ENCODE measurements at regions not wholly inside any gene's neighbourhood (a gene's known extent, or its start where the extent isn't known, plus 50 kb on each side); places are given as distances from the start of the nearest gene placed in this dataset.

DNA sequence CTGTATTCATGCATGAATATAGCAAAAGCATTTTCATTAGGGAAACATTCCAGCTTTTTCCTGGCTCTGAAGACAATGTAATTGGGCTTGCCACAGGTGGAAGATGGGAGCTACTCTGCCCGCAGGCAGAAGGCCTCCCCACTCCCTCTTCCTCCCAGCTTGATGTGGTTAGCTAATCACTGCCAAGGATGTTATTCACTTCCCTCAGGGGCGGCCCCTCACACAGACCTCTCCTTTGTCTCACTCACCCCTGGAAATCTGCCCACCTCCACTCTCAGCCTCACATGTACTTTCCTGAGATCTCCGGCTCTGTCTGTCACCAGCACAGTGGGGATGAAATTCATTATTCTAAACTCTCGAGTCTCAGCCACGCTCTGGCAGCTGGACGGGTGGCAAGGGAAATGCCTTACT lies 100.7 kb downstream of the ANKRD60 start:
- DNase-seq (ENCODE audit: low read depth, low spot score) (peak; percentile 72), FAIRE-seq (peak; percentile 80)
- no peak overlapping the region for H3K9ac ChIP-seq (replicated peaks; ENCODE audit: extremely low read depth, insufficient read depth, low read length)
- no peaks in the 10 kb centered on the region for H3K9me1 ChIP-seq (replicated peaks; ENCODE audit: control insufficient read depth, extremely low read depth, insufficient read depth, low read length)
- peaks cover 7% of the 10 kb centered on the region for H3K4me1 ChIP-seq (ENCODE audit: control insufficient read depth, extremely low read depth, insufficient read depth, low read length)
- no peaks in the 10 kb centered on the region for H3K79me2 ChIP-seq (ENCODE audit: control insufficient read depth, insufficient read depth, low read length)
- no peak for TF ChIP-seq FOS (IDR thresholded peaks at IDR 0.05; ENCODE audit: borderline replicate concordance, insufficient read depth, low read length)
- TF ChIP-seq GATA2 (IDR thresholded peaks at IDR 0.05; ENCODE audit: insufficient read depth, insufficient read length, low read depth, low read length), result peak; percentile 46
- TF ChIP-seq, protein P1, sequence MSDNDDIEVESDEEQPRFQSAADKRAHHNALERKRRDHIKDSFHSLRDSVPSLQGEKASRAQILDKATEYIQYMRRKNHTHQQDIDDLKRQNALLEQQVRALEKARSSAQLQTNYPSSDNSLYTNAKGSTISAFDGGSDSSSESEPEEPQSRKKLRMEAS (IDR thresholded peaks at IDR 0.05; ENCODE audit: insufficient read depth, insufficient read length), result no peak
- no peak for TF ChIP-seq POLR2A (IDR thresholded peaks at IDR 0.05; ENCODE audit: low read depth, low read length)
- TF ChIP-seq JUN (IDR thresholded peaks at IDR 0.05; ENCODE audit: borderline replicate concordance, insufficient read depth, insufficient read length, low read depth), result no peak
- TF ChIP-seq, protein P2, sequence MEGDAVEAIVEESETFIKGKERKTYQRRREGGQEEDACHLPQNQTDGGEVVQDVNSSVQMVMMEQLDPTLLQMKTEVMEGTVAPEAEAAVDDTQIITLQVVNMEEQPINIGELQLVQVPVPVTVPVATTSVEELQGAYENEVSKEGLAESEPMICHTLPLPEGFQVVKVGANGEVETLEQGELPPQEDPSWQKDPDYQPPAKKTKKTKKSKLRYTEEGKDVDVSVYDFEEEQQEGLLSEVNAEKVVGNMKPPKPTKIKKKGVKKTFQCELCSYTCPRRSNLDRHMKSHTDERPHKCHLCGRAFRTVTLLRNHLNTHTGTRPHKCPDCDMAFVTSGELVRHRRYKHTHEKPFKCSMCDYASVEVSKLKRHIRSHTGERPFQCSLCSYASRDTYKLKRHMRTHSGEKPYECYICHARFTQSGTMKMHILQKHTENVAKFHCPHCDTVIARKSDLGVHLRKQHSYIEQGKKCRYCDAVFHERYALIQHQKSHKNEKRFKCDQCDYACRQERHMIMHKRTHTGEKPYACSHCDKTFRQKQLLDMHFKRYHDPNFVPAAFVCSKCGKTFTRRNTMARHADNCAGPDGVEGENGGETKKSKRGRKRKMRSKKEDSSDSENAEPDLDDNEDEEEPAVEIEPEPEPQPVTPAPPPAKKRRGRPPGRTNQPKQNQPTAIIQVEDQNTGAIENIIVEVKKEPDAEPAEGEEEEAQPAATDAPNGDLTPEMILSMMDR (IDR thresholded peaks at IDR 0.05; ENCODE audit: extremely low read depth in 1 of 2, insufficient read depth in 1 of 2, low read depth in 1 of 2, low read length in 2 of 2), result no peak
- TF ChIP-seq MYC (IDR thresholded peaks at IDR 0.05; ENCODE audit: low read depth, low read length), result no peak
- TF ChIP-seq POLR2AphosphoS5 (IDR thresholded peaks at IDR 0.05; ENCODE audit: insufficient read depth, low read depth, low read length), result peak; percentile 40
- TF ChIP-seq EZH2 (IDR thresholded peaks at IDR 0.05; ENCODE audit: borderline replicate concordance, low read depth, low read length, severe bottlenecking), result no peak
- no peak overlapping the region for H3K4me3 ChIP-seq (replicated peaks in 1 of 3; ENCODE audit: insufficient read depth in 1 of 3, low read depth in 1 of 3, low read length in 3 of 3)
- H3K27ac ChIP-seq (ENCODE audit: insufficient read depth, low read depth, low read length), result no peak overlapping the region
- no peak overlapping the region for H2AFZ ChIP-seq (ENCODE audit: low read depth, low read length)
- ChIA-PET CTCF (interaction anchor here (0.7 to 1.7 kb wide), 7 partner anchors 9 to 798 kb away, joined by 3 to 7 read pairs (median 4); no protein-coding TSS in a partner anchor), POLR2A (interaction anchor here (0.7 kb wide), 1 partner anchor 680 kb away, joined by 3 read pairs; no protein-coding TSS in a partner anchor)
- intact Hi-C loops (cut with micrococcal nuclease) (no loop called here), dilution Hi-C loops (cut with MboI; ENCODE audit: extremely low pct_ligation_motif_present, low sequenced_read_pairs) (no loop called here)
- H3K36me3 ChIP-seq (ENCODE audit: control insufficient read depth in 2 of 2, extremely low read depth in 1 of 2, insufficient read depth in 2 of 2, low read length in 2 of 2), result no peaks in the 10 kb centered on the region
- no TSS peak for BruUV-seq (replicated peaks)
- H3K4me2 ChIP-seq (ENCODE audit: insufficient read depth, low read length), result no peak overlapping the region
- H4K20me1 ChIP-seq (replicated peaks; ENCODE audit: control insufficient read depth, extremely low read depth, insufficient read depth, low read length), result no peaks in the 10 kb centered on the region
- H3K9me3 ChIP-seq (replicated peaks; ENCODE audit: control insufficient read depth, insufficient read depth, low read length), result no peaks in the 10 kb centered on the region
- peaks cover 17 to 33% of the 10 kb centered on the region in 2 experiments for H3K27me3 ChIP-seq (ENCODE audit: control insufficient read depth in 2 of 2, insufficient read depth in 2 of 2, low read length in 2 of 2)
